IPS-NIHi11 (cell line): ENCODE measurements at regions not wholly inside any gene's neighbourhood (a gene's known extent, or its start where the extent isn't known, plus 50 kb on each side); places are given as distances from the start of the nearest gene placed in this dataset.
A peak's percentile ranks its signal among the peaks of the same experiment; 100 is the strongest.
"Not testable (repeated sequence)": the region's sequence is repeated elsewhere in the genome, so short reads cannot be mapped to it uniquely, and the experiment has no call there.

Source experiments
- DNase-seq: peaks from one replicate; pipeline ENCODE4 v3.0.0; 2012; ENCODE audit warnings: mixed read lengths, low spot score

DNA sequence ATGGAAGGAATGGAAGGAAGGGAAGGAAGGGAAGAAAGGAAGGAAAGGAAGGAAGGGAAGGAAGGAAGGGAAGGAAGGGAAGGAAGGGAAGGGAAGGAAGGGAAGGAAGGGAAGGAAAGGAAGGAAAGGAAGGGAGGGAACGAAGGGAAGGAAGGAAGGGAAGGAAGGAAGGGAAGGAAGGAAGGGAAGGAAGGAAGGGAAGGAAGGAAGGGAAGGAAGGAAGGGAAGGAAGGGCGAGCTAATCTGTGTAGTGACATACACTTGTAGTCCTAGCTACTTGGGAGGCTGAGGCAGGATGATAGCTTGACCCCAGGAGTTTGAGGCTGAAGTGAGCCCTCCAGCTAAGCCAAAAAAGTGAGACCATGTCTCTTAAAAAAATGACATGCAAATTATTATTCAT is 311.3 kb upstream of the LUZP2 start:
- DNase-seq: not testable (repeated sequence)

- no peak for DNase-seq
Observed at GRCh38 chr11:24196733-24197132, 300.1 kb upstream of the LUZP2 start.

DNA sequence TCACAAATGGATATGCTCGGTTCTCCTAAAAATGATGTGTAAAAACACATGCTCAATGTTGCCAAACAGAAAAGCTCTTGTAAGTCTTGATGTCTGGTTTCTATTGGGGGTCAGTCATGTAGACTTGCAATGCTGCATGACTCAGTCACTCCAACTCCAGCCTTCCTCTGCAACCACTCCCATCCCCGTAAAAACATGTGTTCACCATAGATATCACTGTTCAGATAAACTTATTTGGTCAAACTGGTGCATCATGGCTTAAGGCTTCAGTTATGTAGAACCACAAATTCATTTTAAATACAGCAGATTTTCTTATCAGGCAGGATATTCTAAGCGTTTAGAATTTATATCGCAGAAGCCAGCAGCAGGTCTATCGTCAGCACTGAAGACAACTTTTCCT is 298.4 kb upstream of the LUZP2 start:
- no peak for DNase-seq

- DNase-seq: no peak
Observed at GRCh38 chr11:24199461-24199860, 297.4 kb upstream of the LUZP2 start.

DNA sequence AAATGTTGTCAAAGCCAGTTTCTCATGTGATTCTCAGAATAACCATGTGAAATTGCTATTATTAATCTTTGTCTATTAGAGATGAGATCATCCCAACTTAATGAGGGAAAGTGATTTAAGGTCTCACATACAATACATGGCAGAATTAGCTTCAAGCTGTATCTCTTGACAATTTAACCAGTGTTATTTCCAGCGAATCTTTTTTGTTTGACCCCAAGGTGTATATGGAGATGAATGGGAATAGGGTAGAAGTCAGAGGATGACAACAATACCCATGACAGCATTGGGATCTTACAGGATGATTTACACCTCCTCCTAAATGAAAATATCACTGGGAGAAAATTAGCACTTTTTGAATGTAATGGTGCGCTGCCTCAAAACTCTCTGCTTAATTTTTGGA is 290.8 kb upstream of the LUZP2 start:
- DNase-seq: no peak

DNA sequence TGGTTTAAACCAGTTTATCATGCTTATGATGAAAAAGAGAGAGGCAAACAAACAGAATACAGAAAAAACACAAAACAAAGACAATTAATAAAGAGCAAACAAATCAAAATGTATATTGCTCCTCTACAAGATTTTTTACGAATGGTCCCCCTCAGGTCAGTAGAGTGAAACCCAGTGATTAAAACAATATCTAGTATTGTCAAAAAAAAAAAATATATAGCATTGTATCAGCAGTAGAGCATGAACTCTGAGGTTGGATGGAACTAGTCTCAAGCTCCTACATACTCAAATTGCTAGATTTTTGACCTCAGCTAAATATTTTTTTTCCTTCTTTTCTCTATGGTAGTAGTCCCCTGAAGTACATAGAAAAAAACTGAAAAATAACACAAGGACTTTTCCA is 290.3 kb upstream of the LUZP2 start:
- DNase-seq: no peak

GRCh38 chr11:24216488-24216887 is 280.4 kb upstream of the LUZP2 start:
- DNase-seq: no peak

- DNase-seq: not testable (repeated sequence)
Observed at GRCh38 chr11:24217319-24217718, 279.5 kb upstream of the LUZP2 start.

DNA sequence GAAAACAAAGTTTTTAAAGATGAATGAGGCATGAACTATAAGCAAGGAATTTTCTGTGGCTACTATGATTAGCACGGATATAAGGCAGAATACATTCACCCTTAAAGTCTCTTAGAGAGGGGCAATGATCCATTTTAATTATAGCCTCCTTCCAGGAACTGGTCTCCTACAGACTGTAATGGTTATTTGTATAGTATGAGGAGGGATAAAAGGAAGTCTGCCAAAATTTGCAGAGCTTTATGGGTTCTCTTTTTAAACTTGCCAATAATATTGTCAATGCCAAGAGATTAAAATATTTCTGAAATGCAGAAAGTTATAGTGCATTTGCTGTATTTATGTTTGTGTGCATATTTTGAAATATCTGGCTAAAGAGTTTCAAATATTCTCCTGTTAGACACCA is 271.4 kb upstream of the LUZP2 start:
- DNase-seq: no peak

- DNase-seq: no peak
Observed at GRCh38 chr11:24226606-24227005, 270.2 kb upstream of the LUZP2 start.

DNA sequence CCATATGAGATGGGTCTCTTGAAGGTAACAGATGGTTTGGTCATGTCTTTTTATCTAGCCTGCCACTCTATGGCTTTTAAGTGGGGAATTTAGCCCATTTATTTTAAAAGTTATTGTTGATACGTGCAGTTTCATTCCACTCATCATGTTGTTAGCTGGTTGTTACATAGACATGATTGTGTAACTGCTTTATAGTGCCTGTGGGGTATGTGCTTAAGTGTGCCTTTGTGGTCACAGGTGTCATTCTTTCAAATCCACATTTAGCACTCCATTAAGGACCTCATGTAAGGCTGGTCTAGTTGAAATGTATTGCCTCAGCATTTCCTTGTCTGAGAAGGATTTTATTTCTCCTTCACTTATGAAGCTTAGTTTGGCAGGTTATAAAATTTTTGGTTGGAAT is 263.8 kb upstream of the LUZP2 start:
- no peak for DNase-seq

- DNase-seq: no peak
Observed at GRCh38 chr11:24234822-24235508, 261.9 kb upstream of the LUZP2 start.

GRCh38 chr11:24238771-24239645 is 257.8 kb upstream of the LUZP2 start:
- no peak for DNase-seq

DNA sequence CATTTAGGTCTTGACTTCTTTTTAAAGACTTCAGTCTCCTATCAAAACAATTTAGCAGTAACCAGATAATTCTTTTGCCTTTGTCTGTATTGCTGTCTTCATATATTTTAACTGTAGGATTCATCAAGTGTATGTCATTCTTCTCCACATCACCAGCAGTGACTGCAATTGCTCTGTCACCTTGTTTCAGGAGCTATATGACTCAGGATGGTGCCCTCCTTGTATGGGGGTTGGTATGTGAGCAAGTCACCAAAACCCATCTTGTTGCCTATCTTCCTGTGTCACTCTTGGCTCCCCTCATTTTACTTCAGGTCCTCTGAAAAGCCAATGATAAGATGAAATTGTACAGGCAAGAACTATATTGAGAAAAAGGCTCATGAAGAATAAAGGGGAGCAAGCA is 256.9 kb upstream of the LUZP2 start:
- no peak for DNase-seq

DNA sequence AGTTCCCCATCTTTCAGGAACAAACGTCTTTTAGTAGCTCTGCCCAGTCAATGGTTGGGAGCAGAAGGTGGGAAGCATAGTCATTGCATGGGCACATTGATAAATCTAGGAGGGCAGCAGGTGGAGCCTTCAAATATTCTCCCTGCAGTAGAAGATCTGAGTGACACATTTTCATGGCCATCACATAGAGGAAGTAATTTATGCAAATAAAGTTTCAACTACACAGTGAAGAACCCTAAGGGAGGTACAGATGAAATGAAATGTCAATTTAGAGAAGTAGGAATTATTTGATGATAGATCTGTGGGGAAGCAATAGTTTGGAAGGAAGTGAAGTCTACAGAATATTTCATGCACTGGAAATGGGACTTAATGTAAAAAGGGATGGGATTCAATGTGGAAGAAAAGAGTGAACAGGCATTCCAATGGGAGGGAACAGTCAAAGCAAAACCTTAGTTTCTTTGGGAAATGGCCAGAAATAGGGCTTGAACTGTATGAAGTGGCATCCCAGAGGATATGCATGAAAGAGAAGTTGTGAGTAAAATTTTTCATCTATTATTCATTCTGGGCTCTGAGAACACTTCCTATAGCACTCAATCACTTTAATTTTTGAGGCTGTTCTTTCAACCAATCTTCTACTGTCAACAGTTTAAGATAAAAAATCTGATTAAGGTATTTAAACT is 256.2 kb upstream of the LUZP2 start:
- DNase-seq: no peak

DNA sequence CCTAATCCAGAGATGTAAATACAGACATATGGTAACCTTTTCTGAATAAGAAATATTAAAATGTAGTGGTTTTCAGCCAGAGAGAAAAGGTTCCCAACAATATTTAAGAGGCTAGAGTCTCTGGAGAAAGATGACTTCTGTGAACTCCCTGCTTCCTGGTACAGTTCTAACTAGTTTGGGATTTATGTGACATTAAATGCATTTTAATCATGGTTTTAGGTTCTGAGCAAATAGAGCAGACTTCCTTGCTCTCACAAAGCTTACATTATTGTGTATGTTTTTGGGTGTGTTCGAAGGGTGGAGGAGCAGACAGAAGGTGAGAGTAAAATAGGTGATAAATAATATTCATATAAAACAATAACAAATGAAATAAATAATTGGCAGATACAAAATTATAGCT is 250.1 kb upstream of the LUZP2 start:
- DNase-seq: no peak

- DNase-seq: no peak
Observed at GRCh38 chr11:24247846-24248245, 249.0 kb upstream of the LUZP2 start.

- no peak for DNase-seq
Observed at GRCh38 chr11:24249921-24250320, 246.9 kb upstream of the LUZP2 start.

- DNase-seq: no peak
Observed at GRCh38 chr11:24253237-24253760, 243.6 kb upstream of the LUZP2 start.

- DNase-seq: no peak
Observed at GRCh38 chr11:24264868-24265267, 232.0 kb upstream of the LUZP2 start.

DNA sequence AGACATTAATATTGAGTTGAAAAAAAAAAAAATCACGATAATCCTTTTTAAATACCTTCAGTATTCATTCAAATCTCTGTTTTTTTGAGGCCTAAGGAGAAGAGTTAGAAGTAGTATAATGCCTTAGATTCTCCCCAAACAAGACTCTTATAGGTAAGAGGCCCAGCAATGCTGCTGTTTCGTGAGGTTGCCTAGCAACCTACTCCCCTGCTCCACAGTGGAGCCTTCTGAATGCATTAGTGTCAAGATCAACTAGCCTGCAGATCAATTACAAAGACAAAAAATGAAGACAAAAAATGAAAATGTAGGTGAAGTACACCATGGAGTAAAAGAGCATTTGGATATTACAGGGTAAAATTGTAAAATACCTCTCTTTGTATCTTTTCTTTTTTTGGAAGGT is 229.8 kb upstream of the LUZP2 start:
- peak; percentile 5 for DNase-seq

GRCh38 chr11:24271798-24272197 is 225.1 kb upstream of the LUZP2 start:
- DNase-seq: no peak
